ENCODE measurements at regions not wholly inside any gene's neighbourhood (a gene's known extent, or its start where the extent isn't known, plus 50 kb on each side); places are given as distances from the start of the nearest gene placed in this dataset.

DNA sequence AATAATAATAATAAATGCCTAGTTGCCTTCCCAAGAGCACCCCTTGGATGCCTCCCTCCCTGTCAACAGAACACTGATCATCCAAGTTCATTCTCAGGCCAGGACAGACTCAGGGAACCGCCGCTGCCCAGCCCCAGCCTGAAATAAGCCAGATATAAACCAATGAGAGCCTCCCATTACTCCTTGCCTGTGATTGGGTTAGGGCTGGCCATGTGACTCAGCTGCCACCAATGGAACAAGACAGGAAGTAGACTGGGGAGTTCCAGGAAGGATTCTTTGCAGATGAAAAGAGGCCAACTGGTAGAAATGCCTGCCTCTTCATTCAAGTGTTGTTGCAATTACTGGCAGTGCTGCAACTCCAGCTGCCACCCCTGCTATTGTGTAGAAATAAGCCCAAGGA is 146.4 kb upstream of the TIAM1 start:
- DNase-seq (ENCODE audit: insufficient read length) (no peak), FAIRE-seq (no peak)
- TF ChIP-seq POLR2AphosphoS5 (IDR thresholded peaks at IDR 0.05; ENCODE audit: low read depth, low read length) (no peak), POLR2A (IDR thresholded peaks at IDR 0.05; ENCODE audit: low read depth, low read length) (no peak), TAF1 (IDR thresholded peaks at IDR 0.05; ENCODE audit: borderline replicate concordance, low read depth, low read length) (no peak)

DNA sequence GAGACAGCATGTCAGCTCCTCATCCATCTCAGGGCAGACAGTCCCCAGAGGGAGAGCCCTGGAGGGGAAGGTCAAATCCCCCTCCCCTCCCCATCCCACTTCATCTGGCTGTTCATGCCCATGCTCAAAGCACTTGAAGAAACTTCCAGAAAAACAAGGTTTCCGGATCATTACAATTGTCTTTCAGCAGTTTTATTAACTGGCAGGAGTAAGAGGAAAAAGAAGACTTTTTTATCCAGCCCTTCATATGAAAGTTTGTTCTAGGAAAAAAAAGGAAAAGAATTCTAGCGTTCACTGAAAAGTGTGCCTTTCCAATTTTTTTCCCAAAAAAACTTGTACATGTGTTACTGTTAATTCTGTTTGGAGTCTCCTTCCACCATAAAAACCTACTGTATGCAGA is 145.7 kb upstream of the TIAM1 start:
- TF ChIP-seq POLR2AphosphoS5 (IDR thresholded peaks at IDR 0.05; ENCODE audit: low read depth, low read length) (no peak), POLR2A (IDR thresholded peaks at IDR 0.05; ENCODE audit: low read depth, low read length) (no peak), TAF1 (IDR thresholded peaks at IDR 0.05; ENCODE audit: borderline replicate concordance, low read depth, low read length) (no peak)
- no peak for FAIRE-seq
- DNase-seq (ENCODE audit: insufficient read length): no peak

DNA sequence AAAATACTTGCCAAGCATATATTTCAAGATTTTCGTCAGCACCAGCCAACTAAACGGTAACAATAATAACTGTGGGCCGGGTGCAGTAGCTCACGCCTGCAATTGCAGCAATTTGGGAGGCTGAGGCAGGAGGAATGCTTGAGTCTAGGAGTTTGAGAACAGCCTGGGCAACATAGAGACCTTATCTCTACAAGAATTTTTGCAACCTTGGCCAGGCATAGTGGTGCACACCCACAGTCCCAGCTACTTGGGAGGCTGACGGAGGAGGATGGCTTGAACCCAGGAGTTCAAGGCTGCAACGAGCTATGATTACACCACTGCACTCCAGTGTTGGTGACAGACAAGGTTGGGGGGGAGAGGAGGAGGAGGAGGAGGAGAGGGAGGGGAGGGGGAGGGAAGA is 145.0 kb upstream of the TIAM1 start:
- TF ChIP-seq POLR2AphosphoS5 (IDR thresholded peaks at IDR 0.05; ENCODE audit: low read depth, low read length) (no peak), POLR2A (IDR thresholded peaks at IDR 0.05; ENCODE audit: low read depth, low read length) (no peak), TAF1 (IDR thresholded peaks at IDR 0.05; ENCODE audit: borderline replicate concordance, low read depth, low read length) (no peak)
- no peak for DNase-seq (ENCODE audit: insufficient read length)
- no peak for FAIRE-seq

DNA sequence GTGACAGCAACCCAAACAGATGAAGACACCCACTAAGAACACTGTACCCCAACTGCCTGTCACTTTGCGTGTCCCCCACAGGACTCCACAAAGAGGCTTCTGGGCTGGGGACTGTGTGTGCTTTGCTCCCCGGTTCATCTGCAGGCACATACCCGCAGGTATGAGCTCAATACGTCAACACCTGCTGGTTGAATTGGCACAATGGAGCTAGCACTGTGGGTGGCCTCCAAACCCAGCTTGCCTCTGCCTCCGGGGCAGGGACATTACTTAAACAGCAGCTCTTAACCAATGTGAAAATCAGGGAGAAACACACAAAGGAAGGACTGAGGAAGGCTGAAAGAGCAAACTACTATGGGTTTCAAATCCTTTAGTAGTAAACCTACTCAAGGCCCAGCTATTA is 140.2 kb upstream of the TIAM1 start:
- DNase-seq (ENCODE audit: insufficient read length): no peak
- FAIRE-seq: no peak
- TF ChIP-seq POLR2A (IDR thresholded peaks at IDR 0.05; ENCODE audit: low read depth, low read length) (no peak), POLR2AphosphoS5 (IDR thresholded peaks at IDR 0.05; ENCODE audit: low read depth, low read length) (no peak), TAF1 (IDR thresholded peaks at IDR 0.05; ENCODE audit: borderline replicate concordance, low read depth, low read length) (no peak)

DNA sequence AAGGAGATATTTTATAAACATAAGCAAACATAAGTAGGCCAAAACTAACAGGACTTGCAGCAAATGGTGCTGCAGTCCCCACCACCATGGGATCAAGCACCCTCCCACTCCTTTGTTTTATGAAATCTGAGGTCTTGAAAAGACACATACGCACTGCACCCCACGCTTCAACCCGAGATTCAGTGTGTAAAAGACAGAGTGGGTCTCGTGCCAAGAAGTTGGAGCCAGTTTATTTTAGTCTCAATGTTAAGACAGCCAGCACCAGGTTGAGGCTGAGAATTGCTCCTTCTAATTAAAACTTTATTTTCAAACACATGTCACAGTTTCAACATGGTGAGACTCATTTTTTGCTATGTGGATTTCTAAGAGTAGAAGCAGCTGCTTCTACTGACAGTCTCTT is 139.1 kb upstream of the TIAM1 start:
- FAIRE-seq: no peak
- no peak for DNase-seq (ENCODE audit: insufficient read length)
- no peak for TF ChIP-seq TAF1 (IDR thresholded peaks at IDR 0.05; ENCODE audit: borderline replicate concordance, low read depth, low read length)
- no peak for TF ChIP-seq POLR2AphosphoS5 (IDR thresholded peaks at IDR 0.05; ENCODE audit: low read depth, low read length)
- no peak for TF ChIP-seq POLR2A (IDR thresholded peaks at IDR 0.05; ENCODE audit: low read depth, low read length)

DNA sequence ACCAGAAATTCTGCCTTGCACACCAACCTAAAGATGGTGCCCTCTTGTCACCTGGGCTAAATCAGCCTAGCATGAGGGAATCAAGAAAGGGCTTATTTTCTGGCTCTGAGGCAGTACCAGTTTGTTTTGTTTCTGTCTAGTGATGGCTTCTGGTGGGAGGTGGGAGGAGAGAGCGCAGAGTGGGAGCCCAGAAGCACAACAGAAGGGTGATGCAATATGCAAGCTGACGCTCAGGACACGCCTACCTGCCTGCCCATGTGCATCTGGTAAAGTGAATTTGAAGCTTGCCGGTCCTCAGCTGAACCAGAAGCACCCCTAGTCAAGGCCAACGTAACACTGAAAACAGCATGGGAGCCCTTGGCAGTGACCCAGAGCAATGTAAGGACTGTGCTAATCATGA is 138.4 kb upstream of the TIAM1 start:
- FAIRE-seq (no peak), DNase-seq (ENCODE audit: insufficient read length) (no peak)

DNA sequence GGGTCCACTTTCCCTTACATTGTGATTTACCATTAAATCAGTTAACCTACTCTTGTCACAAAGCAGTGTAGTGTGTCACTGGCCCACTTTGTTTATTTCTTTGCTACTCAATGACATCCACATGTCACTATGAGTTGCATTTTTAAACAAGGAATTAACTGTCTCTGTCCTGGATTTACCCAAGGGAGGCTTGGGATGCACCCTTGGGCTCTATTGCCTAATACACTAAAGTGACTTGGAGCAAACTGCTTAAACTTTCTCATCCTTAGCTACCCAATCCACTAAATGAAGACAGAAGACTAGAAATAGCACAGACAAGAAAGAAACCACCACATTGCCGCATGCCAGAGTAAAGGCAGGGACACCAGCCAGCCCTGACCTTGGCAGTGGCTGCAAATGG is 136.2 kb upstream of the TIAM1 start:
- DNase-seq (ENCODE audit: insufficient read length): no peak
- TF ChIP-seq POLR2A (IDR thresholded peaks at IDR 0.05; ENCODE audit: low read depth, low read length) (no peak), POLR2AphosphoS5 (IDR thresholded peaks at IDR 0.05; ENCODE audit: low read depth, low read length) (no peak), TAF1 (IDR thresholded peaks at IDR 0.05; ENCODE audit: borderline replicate concordance, low read depth, low read length) (no peak)
- no peak for FAIRE-seq

More for the DNA sequence above, 138.4 kb upstream of the TIAM1 start:
- TF ChIP-seq POLR2A (IDR thresholded peaks at IDR 0.05; ENCODE audit: low read depth, low read length) (no peak), TAF1 (IDR thresholded peaks at IDR 0.05; ENCODE audit: borderline replicate concordance, low read depth, low read length) (no peak), POLR2AphosphoS5 (IDR thresholded peaks at IDR 0.05; ENCODE audit: low read depth, low read length) (no peak)

DNA sequence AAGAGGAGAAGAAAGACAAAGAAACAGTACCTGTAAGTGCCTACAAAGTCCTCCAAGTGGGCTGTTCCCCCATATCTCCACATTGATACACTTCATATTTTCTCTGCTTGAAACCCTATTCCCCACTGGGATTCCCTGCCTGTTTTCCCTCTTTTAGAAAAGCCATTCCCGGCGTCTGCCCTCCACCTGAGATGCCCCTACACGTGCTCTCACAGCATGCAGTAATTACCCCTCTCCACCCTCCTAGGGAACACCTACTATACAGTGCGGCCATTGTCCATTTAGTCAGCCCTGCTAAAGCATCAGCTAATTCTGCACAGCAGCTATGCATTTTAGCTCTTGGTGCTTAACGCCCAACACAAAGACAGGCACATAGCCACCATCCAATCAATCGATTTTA is 135.7 kb upstream of the TIAM1 start:
- DNase-seq (ENCODE audit: insufficient read length): no peak
- TF ChIP-seq TAF1 (IDR thresholded peaks at IDR 0.05; ENCODE audit: borderline replicate concordance, low read depth, low read length) (no peak), POLR2AphosphoS5 (IDR thresholded peaks at IDR 0.05; ENCODE audit: low read depth, low read length) (no peak), POLR2A (IDR thresholded peaks at IDR 0.05; ENCODE audit: low read depth, low read length) (no peak)
- no peak for FAIRE-seq

DNA sequence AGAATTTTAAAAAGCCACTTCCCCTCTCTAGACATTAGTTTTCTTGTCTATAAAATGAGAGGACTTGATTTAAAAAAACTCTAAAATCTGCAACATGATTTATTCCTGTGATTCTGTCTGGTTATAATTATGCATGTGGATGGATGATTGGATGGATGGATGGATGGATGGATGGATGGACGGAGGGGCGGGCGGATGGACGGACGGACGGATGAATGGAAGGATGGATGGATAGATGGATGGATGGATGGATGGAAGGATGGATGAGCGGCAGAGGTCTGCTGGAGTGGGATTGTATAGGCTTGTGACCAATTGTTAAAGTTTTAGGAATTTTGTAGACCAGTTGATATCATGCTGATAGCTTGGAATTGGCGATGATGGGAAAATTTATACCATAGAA is 135.2 kb upstream of the TIAM1 start:
- TF ChIP-seq POLR2A (IDR thresholded peaks at IDR 0.05; ENCODE audit: low read depth, low read length) (no peak), TAF1 (IDR thresholded peaks at IDR 0.05; ENCODE audit: borderline replicate concordance, low read depth, low read length) (no peak), POLR2AphosphoS5 (IDR thresholded peaks at IDR 0.05; ENCODE audit: low read depth, low read length) (no peak)
- no peak for DNase-seq (ENCODE audit: insufficient read length)
- FAIRE-seq: no peak

DNA sequence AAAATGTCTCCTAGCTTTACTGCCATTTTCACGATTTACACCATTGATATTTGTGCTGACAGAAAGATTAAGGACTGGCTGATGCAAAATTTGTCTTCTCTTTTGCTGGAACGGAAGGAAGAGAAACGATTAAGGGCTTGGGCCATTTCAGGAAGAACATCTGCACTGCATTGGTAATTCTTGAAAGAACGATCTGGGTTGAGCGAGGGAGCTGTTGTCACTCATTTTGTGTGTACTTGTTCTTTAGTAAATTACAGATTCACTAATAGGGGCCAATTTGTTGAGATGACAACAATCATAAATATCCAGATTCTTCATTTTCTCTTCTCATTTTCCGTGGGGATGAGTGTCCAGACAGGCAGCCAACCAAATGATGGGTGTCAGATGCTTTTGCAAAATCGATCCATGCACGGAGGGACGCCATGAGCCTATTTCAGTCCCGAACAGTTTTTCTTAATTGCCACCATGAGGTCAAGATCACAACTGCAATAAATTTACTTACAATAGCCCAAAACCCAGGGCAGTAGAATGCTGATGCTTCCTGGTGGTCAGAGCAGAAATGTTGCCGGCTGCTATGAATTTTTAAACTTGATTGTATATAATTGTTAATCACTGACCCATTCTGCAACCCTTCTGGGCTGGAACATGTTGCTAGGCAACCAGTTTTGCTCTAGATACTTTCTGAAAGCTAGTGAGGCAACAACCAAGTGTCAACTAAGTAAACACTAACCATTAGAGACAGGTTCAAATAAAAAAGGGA is 132.4 kb upstream of the TIAM1 start:
- TF ChIP-seq POLR2AphosphoS5 (IDR thresholded peaks at IDR 0.05; ENCODE audit: low read depth, low read length) (no peak), POLR2A (IDR thresholded peaks at IDR 0.05; ENCODE audit: low read depth, low read length) (no peak), TAF1 (IDR thresholded peaks at IDR 0.05; ENCODE audit: borderline replicate concordance, low read depth, low read length) (no peak)
- DNase-seq (ENCODE audit: insufficient read length): no peak
- no peak for FAIRE-seq

DNA sequence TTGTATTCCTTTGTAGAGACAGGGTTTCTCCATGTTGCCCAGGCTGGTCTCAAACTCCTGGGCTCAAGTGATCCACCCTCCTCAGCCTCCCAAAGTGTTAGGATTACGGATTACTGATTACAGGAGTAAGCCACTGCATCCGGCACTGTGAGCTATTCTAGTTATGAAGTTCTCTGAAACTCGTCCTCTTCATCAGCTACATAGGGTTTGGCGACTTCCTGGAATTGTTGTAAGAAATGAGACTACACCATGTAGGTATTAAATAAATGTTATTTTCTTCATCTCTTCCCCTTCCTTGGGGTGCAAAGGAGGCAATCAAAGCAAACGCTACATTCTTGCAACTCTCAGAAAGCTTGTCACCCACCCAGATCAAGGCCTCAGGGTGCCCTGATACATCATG is 131.2 kb upstream of the TIAM1 start:
- TF ChIP-seq POLR2AphosphoS5 (IDR thresholded peaks at IDR 0.05; ENCODE audit: low read depth, low read length): no peak
- TF ChIP-seq POLR2A (IDR thresholded peaks at IDR 0.05; ENCODE audit: low read depth, low read length): no peak
- no peak for TF ChIP-seq TAF1 (IDR thresholded peaks at IDR 0.05; ENCODE audit: borderline replicate concordance, low read depth, low read length)
- DNase-seq (ENCODE audit: insufficient read length) (no peak), FAIRE-seq (no peak)

DNA sequence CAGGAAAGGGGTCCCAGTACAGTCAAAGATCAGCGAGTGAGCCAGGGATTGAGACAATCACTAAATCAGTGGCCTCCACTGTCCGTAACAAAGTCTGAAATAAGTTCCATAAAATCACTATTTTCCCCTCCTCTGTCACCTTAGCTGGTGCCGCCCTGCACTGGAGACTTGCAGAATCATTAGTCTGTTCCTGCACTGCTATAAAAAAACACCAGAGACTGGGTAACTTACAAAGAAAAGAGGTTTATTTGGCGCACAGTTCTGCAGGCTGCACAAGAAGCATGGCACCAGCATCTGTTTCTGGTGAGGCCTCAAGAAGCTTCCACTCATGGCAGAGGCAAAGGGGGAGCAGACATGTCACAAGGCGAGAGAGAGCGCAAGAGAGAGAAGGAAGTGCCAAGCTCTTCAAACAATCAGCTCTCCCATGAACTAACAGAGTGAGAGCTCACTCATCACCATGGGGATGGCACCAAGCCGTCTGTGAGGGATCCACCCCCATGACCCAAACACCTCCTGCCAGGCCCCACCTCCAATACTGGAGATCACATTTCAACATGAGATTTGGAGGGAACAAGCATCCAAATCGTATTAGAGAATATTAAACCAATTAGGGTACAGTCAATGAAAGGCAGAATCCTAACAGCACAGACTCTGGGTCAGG is 129.8 kb upstream of the TIAM1 start:
- TF ChIP-seq POLR2A (IDR thresholded peaks at IDR 0.05; ENCODE audit: low read depth, low read length): no peak
- TF ChIP-seq TAF1 (IDR thresholded peaks at IDR 0.05; ENCODE audit: borderline replicate concordance, low read depth, low read length): no peak
- no peak for TF ChIP-seq POLR2AphosphoS5 (IDR thresholded peaks at IDR 0.05; ENCODE audit: low read depth, low read length)
- no peak for DNase-seq (ENCODE audit: insufficient read length)
- FAIRE-seq: no peak
